LNCAP (cell line): ENCODE measurements at regions not wholly inside any gene's neighbourhood (a gene's known extent, or its start where the extent isn't known, plus 50 kb on each side); places are given as distances from the start of the nearest gene placed in this dataset.

Source experiments
- TF ChIP-seq, protein P1 (sequence below): fragments of 450-650 bp; IDR thresholded peaks from 2 replicates; pipeline ENCODE4 v1.5.1; 2017; ENCODE audit warnings: mild to moderate bottlenecking

DNA sequence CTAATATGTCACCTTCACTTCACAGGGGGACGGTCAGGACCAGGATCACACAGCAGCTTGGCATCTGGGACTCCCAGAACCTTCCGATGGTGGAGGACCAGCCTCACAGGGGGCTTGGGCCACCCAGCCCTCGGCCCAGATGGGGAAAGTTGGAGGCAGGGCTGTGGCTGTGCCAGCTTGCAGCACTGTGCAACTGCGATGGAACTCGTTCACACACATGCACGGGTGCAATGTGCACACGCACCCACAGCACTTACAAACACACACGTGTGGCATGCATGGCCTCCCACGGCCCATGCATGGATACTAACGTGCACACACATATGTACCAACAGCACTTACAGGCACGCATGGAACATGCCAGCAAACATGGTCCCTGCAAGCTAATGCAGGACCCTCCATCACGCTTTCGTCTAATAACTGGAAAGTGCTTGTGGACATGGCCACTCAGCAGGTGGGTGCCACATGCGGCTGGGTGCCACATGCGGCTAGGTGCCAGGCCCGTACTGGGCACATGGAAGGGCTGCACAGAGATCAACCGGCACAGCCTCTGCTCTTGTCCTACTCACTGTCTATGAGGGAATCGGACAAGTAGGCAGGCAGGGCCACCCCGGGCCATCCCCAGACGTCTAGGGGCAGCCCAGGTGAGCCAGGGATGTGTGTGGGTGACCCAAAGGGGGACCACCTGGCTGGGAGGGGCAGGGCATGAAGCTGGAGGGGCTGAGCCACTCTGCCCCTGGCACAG lies 63.2 kb downstream of the ADRA2C start:
- TF ChIP-seq, protein P1, sequence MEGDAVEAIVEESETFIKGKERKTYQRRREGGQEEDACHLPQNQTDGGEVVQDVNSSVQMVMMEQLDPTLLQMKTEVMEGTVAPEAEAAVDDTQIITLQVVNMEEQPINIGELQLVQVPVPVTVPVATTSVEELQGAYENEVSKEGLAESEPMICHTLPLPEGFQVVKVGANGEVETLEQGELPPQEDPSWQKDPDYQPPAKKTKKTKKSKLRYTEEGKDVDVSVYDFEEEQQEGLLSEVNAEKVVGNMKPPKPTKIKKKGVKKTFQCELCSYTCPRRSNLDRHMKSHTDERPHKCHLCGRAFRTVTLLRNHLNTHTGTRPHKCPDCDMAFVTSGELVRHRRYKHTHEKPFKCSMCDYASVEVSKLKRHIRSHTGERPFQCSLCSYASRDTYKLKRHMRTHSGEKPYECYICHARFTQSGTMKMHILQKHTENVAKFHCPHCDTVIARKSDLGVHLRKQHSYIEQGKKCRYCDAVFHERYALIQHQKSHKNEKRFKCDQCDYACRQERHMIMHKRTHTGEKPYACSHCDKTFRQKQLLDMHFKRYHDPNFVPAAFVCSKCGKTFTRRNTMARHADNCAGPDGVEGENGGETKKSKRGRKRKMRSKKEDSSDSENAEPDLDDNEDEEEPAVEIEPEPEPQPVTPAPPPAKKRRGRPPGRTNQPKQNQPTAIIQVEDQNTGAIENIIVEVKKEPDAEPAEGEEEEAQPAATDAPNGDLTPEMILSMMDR: no peak

DNA sequence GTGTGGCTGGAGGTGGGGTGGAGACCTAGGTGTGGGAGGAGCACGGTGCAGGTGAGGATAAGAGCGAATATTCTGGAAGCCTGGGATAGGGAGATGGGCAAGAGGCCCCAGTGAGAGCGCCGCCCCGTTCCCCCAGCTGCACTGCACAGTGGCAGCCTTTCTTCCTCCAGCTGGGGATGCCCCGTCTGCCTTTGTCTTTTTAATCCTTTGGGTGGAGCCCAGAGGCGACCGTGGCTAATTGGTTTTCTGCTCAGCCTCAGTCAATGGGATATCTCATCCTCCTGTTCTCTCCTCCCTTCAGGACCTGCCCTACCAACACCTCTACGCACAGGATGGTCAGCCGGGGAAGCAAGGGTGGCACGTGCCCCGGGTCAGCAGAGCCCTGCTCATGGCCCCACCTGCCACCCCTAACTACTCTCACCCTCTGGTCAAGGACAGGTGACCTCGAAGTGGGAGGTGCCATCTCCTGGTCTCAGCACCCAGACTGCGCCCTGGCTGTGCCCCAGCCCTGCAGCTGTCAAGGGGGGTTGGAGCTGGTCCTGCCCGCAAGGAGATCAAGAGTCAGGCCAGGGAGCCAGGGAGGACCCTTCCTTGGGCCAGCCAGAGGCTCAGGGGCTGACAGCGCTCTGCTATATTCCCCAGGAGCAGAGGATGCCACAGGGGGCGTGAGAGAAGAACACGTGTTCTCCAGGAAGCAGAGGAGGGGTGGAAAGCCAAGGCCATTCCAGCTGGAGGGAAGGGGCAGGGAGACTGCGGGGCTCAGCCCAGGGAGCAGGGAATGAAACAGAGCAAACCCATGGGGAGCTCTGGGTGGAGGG lies 64.0 kb downstream of the ADRA2C start:
- TF ChIP-seq, protein P1: no peak

DNA sequence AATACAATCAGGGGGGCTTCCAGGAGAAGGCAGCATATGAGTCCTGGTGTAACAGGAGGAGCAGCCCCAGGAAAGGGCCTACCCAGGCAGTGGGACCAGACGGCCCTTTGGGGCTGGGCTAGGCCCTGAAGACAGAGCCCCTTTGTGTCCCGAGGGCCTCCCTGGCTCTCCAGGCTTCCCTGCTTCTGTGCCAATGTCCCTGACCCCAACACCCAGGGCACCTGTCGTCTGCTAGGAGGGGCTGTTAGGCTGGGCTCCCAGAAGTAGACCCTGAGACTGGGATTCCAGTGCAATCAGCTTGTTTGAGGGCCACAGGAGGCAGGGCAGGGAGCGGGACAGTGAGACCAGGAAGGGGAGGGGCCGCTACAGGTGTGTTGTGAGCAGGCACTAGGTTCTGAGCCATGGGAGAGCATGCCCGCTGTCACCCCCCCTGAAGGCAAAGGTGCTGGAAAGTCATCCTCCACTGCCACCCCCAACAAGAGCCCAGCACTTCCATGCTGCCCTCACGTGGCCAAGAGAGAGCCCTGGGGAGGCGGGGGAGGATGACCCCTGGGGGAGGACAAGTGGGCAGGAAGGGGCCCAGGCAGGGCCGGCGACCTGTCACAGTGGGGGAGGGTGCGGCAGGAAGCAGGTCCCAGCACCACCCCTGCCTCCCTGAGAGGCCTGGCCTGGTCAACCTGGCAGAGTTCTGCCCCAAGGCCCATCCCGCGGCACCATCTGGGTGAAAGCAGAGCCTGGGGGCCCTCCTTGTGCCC lies 64.8 kb downstream of the ADRA2C start:
- TF ChIP-seq, protein P1: no peak

DNA sequence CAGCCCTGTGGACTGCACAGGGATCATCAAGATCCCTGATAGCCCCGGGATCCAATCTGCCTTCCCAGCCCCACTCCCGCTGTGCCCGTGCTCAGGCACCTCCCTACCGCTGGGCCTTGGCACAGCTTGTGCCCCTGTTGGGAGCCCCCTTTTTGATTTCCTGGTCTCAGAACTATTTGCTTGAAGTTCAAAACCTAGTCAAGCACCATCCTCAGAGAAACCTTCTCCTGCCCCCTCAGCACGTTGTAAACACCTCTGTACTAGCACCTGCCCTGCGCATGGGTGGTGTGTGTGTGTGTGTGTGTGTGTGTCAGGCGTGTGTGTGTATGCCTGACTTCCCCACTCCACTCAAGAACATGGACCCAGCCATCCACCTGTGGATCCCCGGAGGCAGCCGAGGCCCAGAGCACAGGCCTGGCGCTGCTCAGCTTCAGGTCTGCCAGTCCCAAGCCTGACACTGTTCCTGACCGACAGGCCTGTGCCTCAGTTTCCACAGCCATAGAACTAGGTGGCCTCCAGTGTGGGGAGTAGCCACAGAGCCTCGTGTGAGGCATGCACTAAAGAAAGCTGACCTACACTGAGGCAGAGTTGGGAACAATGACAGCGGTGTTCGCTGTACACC lies 65.5 kb downstream of the ADRA2C start:
- TF ChIP-seq, protein P1: no peak

DNA sequence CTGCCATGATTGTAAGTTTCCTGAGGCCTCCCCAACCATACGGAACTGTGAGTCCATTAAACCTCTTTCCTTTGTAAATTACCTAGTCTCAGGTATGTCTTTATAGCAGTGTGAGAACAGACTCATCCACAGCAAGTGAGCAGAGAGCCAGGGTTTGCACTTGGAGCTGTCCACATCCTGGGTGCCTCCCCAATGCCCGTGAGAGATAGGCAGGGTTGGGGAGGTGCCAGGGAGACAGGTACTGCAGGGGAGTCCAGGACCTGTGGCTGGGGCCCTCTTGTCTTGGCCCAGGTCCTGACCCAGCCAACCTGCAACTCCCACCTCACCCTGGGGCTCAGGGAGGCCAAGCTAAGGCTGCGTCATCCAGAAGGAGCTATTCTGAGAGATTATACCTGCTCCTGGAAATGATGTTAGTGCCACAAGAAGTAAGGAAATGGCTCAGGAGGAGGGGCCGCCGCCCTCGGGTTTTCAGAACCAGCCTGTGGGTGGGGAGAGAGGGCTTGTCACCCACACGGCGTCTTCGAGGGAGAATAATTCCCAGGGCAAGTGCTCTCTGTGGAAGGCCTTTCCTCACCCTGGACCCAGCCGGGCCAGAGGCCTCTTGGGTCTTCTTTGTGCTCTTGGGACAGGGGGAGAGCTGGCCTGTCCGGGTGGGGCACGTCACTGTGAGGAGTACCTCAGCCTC lies 66.5 kb downstream of the ADRA2C start:
- TF ChIP-seq, protein P1: no peak

DNA sequence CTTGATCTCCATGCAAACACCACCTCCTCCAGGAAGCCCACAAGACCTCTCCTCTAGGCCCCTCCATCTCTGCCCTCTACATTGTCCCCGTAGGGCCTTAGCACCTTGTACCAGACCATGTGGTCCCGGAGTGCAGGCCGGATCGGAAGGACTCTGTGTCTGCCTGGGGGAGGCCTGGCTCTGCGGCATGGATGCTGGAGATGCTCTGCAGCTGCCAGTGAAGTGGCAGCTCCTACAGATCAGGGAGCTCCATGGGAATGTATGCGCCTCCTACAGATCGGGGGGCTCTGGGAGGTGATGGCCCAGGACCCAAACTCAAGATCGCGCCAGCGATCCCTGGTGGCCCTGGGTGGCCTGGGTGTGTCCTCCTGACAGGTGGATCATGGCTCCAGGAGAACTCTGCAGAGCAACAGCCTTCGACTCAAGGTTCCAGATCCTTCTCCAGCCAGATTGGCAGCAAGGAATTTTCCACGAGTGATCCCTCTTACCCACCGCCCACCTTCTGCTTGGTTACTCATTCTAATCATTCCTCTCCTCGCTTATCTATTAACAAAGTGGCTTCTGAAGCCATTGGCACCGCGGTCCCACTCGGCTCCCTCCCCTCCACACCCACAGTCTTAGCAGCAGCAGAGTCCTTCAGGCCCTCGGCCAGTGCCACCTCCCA lies 67.3 kb downstream of the ADRA2C start:
- TF ChIP-seq, protein P1: no peak
